NCI-H2107 treated with DMSO at 0.1 percent for 48 hours (cell line): ENCODE measurements at regions not wholly inside any gene's neighbourhood (a gene's known extent, or its start where the extent isn't known, plus 50 kb on each side); places are given as distances from the start of the nearest gene placed in this dataset.
"Not testable (repeated sequence)": the region's sequence is repeated elsewhere in the genome, so short reads cannot be mapped to it uniquely, and the experiment has no call there.

Experiments
- DNase-seq: peaks from one replicate; lab custom pipeline; 2025; ENCODE audit not compliant: unreplicated experiment; lab: John Stamatoyannopoulos, UW

DNA sequence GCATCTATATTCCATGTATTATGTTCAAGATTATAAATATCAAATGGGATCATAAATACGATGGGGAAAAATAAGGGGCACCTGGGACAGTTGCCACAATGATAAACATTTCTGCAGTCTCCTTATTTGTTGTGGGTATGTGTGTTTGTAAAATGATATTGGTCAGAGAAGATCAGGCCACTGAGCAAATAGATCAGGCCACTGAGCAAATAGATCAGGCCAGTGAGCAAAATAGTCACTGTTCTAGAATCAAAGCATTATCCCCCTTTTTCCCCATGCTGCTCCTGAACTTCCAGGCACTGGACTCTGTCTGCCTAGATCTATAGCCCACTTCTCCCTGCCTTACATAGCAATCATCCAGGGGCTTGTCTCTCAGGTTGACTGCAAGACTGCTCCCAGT, 599.8 kb upstream of the USP24 start:
- DNase-seq = no peak

DNA sequence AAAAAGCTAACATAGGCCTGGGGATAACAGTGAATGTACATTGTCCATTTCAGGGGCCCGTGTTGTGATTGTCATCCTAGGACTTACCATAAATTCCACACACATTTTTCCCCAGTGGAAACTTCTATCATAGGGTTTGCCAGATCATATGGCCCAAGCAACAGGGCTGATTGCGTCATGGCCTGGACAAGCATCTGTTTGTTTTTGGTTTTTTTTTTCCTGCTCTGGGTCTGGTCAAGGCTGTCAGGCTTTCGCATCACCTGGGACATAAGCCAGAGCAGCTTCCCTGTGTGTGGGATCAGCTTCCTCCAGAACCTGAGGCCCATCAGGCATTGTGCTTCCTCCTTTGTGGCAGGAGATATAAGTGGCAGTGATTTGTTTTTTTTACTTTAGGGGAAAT, 598.5 kb upstream of the USP24 start:
- no peak for DNase-seq

DNA sequence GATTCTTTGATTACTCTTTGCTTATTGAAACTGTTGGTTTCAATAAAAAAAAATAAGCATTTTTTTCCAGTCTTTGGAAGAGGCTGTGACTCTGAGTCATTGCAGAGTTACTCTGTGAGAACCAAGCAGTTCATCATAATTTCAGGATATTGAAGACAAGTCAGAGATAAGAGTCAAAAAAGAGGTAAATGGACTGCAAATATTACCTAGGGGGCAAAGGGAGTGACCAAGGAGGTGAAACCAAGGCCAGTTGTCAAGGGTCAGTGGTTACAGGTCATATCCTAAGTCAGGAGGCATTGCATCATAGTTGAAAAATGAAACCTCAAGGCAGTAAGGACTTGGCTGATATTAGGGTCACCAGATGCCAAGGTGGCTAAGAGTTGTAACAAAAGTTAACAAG, 597.1 kb upstream of the USP24 start:
- no peak for DNase-seq

DNA sequence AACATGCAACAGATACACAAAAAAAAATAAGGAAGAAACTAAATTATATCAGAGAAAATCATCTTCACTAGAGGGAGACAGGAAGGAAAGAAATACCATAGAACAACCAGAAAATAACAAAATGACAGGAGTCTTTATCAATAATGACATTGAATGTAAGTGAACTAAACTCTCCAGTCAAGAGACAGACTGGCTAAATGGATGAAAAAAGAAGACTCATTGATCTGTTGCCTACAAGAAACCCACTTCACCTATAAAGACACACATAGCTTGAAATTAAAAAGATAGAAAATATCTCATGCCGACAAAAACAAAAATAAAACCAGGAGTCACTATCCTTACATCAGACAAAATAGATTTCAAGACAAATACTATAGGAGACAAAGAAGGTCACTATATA, 593.1 kb upstream of the USP24 start:
- DNase-seq = no peak

GRCh38 chr1:55803429-55803828, 588.3 kb upstream of the USP24 start:
- DNase-seq = no peak

DNA sequence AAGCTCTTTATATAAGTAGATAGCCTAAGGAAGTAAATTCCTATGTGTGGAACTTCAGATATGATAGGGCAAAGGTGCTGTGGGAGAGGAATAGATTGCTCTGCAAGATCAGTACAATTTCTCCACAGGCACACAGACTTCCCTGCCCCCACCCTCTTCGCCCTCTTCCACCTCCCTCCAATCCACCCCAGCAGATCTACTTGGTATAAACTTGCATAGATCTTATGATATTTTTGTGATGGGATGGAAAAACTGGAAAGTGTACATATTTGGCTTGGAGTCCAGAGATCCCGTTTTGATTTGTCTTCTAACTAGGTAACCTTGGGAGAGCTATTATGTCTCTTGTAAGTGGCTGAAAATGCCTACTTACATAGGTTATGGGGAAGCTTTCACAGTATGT, 586.3 kb upstream of the USP24 start:
- no peak for DNase-seq

DNA sequence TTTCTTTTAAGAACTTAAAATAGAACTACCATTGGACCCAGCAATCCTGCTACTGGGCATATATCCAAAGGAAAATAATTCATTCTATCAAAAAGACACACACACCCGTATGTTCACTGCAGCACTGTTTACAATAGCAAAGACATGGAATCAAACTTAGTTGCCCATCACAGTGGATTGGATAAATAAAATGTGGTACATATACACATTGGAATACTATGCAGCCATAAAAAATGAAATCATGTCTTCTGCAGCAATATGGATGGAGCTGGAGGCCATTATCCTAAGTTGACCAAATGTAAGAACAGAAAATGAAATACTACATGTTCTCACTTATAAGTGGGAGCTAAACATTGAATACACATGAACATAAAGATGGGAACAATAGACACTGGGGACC, 585.3 kb upstream of the USP24 start:
- no peak for DNase-seq

GRCh38 chr1:55793856-55794255, 578.7 kb upstream of the USP24 start:
- DNase-seq = no peak

DNA sequence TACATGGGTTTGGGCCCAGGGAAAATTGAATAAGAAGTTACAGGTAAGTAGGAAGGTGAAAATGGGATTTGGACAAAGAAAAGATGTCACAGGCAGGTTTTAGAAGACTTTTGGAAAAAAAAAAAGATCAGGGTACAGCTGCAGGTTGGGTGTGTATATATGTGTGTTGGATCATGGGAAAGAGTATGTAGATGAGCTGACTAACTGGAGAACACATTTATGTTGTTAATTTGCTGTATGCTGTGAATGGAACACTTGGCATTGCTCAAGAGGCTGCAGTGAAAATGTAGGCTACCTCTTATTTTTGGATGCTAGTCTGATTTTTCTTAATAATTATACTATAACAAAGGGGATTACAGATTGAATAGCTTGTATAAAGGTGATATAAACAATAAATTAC, 577.7 kb upstream of the USP24 start:
- DNase-seq = no peak

- no peak for DNase-seq
Measured at GRCh38 chr1:55789466-55789865, 574.3 kb upstream of the USP24 start.

- DNase-seq = peak; percentile 84
Measured at GRCh38 chr1:55786396-55786795, 571.2 kb upstream of the USP24 start.

DNA sequence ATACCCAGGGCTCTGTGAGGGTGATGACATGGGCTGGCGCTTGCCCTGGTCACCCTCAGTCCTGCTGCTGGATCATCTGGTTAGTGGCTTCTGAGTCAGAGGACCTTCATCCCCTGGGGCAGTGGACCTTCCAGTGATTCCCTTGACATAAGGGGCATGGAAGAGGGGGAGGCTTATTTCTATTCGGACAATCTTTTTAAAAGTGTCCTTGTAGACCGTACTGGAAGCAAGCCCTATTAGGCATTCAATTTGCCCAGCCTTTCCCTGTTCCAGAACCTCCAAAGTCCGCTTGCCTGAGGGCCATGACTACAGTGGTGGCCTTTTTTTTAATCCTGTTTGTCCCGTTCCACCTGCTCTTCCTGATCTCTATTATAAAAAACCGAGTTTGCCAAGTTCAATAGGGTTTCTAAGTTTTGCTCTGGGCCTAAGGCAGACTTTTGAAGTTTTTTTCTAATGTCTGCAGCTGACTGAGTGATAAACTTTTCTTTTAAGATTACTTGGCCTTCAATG, 569.8 kb upstream of the USP24 start:
- not testable (repeated sequence) for DNase-seq

GRCh38 chr1:55781944-55782482, 566.8 kb upstream of the USP24 start:
- DNase-seq = no peak

GRCh38 chr1:55781003-55781402, 565.8 kb upstream of the USP24 start:
- no peak for DNase-seq

DNA sequence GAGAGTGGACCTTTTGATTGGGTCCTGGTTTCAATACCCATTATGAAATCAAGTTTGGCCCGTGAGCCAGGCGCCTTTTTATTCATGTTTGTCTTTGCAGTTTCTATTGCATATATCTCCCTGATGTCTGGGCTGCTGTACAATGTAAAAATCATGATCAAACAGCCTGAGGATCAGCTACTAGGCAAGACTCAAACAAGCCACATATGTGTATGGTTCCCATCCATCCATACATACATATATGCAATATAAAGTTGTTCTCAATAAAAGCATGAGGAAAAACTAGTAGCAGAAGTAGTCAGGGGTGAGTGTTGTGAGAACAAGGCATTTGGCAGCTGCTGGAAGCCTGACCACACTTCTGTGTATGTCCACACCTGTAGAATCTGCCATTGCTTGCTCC, 562.4 kb upstream of the USP24 start:
- DNase-seq = no peak

- DNase-seq = no peak
Measured at GRCh38 chr1:55775007-55775406, 559.8 kb upstream of the USP24 start.

- DNase-seq = no peak
Measured at GRCh38 chr1:55774446-55774845, 559.3 kb upstream of the USP24 start.

GRCh38 chr1:55773211-55773940, 558.2 kb upstream of the USP24 start:
- no peak for DNase-seq

- DNase-seq = no peak
Measured at GRCh38 chr1:55768327-55768952, 553.3 kb upstream of the USP24 start.

DNA sequence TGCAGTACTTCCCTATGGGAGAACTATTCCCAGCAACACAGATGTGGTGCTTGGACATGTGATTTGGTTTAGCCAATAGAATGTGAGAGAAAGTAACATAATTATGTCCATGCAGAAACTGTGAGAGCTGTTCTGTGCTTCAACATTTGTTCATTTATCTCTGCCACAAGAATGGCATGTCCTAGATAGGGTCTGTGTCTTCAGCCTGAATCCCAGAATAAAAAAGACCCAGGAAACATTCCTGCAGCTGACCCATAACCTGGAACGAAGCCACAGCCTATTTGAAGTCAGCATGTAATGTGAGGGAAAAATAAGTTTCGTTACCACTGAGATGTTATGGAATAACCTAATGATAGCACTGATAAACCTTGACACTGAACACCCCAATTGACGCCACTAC, 552.0 kb upstream of the USP24 start:
- no peak for DNase-seq

DNA sequence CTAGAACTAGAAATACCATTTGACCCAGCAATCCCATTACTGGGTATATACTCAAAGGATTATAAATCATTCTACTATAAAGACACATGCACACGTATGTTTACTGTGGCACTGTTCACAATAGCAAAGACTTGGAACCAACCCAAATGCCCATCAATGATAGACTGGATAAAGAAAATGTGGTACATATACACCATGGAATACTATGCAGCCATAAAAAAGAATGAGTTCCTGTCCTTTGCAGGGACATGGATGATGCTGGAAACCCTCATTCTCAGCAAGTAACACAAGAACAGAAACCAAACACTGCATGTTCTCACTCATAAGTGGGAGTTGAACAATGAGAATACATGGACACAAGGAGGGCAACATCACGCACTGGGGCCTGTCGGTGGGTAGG, 550.3 kb upstream of the USP24 start:
- not testable (repeated sequence) for DNase-seq

- DNase-seq = no peak
Measured at GRCh38 chr1:55751776-55752175, 536.6 kb upstream of the USP24 start.

DNA sequence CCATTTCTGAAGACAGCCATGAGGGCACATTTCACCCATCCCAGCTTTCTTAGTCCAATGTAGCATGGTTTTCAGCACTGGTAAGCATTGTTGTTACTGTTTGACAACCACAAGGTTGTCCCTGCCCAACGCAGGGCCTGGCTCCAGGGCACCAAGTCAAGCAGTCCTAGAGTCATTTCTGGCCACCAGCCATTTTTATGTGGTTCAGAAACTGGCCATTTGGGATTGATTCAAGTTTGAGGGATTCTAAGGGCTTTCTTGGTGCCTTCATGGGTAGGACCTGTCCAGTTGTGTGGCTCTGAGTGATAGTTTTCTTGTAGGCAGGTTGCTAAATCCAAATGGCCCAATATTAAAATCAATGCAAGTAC, 535.4 kb upstream of the USP24 start:
- DNase-seq = no peak
